ENCODE measurements at regions not wholly inside any gene's neighbourhood (a gene's known extent, or its start where the extent isn't known, plus 50 kb on each side); places are given as distances from the start of the nearest gene placed in this dataset.

DNA sequence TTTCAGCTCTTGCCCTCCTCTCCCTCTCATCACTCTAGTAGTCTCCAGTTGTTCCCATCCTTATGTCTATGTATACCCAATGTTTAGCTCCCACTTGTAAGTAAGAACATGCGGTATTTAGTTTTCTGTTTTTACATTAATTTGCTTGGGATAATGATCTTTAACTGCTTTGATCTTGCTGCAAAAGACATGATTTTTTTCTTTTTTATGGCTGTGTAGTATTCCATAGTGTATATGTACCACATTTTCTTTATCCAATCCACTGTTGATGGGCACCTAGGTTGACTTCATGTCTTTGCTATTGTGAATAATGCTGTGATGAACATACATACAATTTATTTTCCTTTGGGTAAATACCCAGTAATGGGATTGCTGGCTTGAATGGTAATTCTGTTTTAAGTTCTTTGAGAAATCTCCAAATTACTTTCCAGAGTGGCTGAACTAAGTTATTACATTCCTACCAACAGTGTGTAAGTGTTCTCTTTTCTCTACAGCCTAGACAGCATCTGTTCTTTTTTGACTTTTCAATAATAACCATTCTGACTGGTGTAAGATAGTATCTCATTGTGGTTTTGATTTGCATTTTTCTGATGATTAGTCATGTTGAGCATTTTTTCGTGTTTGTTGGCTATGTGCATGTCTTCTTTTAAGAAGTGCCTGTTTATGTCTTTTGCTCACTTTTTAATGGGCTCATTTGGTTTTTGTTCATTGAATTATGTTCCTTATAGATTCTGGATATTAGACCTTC, 179.6 kb upstream of the SLC39A10 start:
- H3K9ac ChIP-seq (ENCODE audit: insufficient read depth, low read depth, low read length): no peak overlapping the region
- no peak overlapping the region for H3K4me2 ChIP-seq (ENCODE audit: low read depth, low read length)
- no peaks in the 10 kb centered on the region for H3K9me3 ChIP-seq (ENCODE audit: low read length)
- FAIRE-seq (no peak), DNase-seq (ENCODE audit: low spot score) (no peak), ATAC-seq (no peak)
- H3K27ac ChIP-seq (ENCODE audit: extremely low read length, insufficient read depth, low read length): no peak overlapping the region
- H3K4me3 ChIP-seq (replicated peaks in 1 of 3; ENCODE audit: insufficient read depth in 1 of 3, low read depth in 2 of 3, low read length in 3 of 3): no peak overlapping the region
- H3K4me1 ChIP-seq (ENCODE audit: insufficient read depth, low read length): no peaks in the 10 kb centered on the region
- no TSS peak for BruUV-seq (replicated peaks)
- in situ Hi-C loops (cut with HindIII; ENCODE audit: extremely low pct_ligation_motif_present, low pct_unique_long_range_greater_than_20kb): no loop called here
- H4K20me1 ChIP-seq (ENCODE audit: insufficient read depth, low read length): no peaks in the 10 kb centered on the region
- H3K79me2 ChIP-seq (ENCODE audit: insufficient read depth, low read length): no peaks in the 10 kb centered on the region
- ChIA-PET POLR2A (no interaction called here), CTCF (ENCODE audit: low intra/inter-chr PET ratio, low total read pairs) (no interaction called here)
- no peaks in the 10 kb centered on the region for H3K36me3 ChIP-seq (replicated peaks in 1 of 2; ENCODE audit: control insufficient read depth in 1 of 2, insufficient read depth in 2 of 2, low read length in 2 of 2)
- H3K27me3 ChIP-seq (ENCODE audit: control insufficient read depth in 1 of 2, insufficient read depth in 2 of 2, low read length in 2 of 2): peaks cover 0 to 4% of the 10 kb centered on the region in 2 experiments; a peak in 1 of 5 replicates
- H2AFZ ChIP-seq (ENCODE audit: low read length): no peak overlapping the region
- intact Hi-C loops (cut with micrococcal nuclease; ENCODE audit: unreplicated experiment): no loop called here
- whole genome bisulfite sequencing (ENCODE audit: low lambda C conversion rate): 17% methylated on average over 2 of the region's 2 CpGs
- TF ChIP-seq JDP2 (CRISPR knock-in tag; IDR thresholded peaks at IDR 0.05; ENCODE audit: borderline replicate concordance): no peak
- TF ChIP-seq, protein P1, sequence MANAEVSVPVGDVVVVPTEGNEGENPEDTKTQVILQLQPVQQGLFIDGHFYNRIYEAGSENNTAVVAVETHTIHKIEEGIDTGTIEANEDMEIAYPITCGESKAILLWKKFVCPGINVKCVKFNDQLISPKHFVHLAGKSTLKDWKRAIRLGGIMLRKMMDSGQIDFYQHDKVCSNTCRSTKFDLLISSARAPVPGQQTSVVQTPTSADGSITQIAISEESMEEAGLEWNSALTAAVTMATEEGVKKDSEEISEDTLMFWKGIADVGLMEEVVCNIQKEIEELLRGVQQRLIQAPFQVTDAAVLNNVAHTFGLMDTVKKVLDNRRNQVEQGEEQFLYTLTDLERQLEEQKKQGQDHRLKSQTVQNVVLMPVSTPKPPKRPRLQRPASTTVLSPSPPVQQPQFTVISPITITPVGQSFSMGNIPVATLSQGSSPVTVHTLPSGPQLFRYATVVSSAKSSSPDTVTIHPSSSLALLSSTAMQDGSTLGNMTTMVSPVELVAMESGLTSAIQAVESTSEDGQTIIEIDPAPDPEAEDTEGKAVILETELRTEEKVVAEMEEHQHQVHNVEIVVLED (CRISPR knock-in tag; IDR thresholded peaks at IDR 0.05; ENCODE audit: borderline replicate concordance): no peak
- no peak for TF ChIP-seq MXD4 (CRISPR knock-in tag; IDR thresholded peaks at IDR 0.05)
- no peak for TF ChIP-seq ZNF343 (CRISPR knock-in tag; IDR thresholded peaks at IDR 0.05)
- no peak for TF ChIP-seq ZNF572 (CRISPR knock-in tag; IDR thresholded peaks at IDR 0.05)
- TF ChIP-seq, protein P2, sequence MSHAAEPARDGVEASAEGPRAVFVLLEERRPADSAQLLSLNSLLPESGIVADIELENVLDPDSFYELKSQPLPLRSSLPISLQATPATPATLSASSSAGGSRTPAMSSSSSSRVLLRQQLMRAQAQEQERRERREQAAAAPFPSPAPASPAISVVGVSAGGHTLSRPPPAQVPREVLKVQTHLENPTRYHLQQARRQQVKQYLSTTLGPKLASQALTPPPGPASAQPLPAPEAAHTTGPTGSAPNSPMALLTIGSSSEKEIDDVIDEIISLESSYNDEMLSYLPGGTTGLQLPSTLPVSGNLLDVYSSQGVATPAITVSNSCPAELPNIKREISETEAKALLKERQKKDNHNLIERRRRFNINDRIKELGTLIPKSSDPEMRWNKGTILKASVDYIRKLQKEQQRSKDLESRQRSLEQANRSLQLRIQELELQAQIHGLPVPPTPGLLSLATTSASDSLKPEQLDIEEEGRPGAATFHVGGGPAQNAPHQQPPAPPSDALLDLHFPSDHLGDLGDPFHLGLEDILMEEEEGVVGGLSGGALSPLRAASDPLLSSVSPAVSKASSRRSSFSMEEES (CRISPR knock-in tag; IDR thresholded peaks at IDR 0.05): no peak
- TF ChIP-seq, protein P3, sequence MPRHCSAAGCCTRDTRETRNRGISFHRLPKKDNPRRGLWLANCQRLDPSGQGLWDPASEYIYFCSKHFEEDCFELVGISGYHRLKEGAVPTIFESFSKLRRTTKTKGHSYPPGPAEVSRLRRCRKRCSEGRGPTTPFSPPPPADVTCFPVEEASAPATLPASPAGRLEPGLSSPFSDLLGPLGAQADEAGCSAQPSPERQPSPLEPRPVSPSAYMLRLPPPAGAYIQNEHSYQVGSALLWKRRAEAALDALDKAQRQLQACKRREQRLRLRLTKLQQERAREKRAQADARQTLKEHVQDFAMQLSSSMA (CRISPR knock-in tag; IDR thresholded peaks at IDR 0.05): no peak
- TF ChIP-seq MEIS2 (CRISPR knock-in tag; IDR thresholded peaks at IDR 0.05): no peak
- TF ChIP-seq SNAPC2 (CRISPR knock-in tag; IDR thresholded peaks at IDR 0.05): no peak
- TF ChIP-seq, protein P4, sequence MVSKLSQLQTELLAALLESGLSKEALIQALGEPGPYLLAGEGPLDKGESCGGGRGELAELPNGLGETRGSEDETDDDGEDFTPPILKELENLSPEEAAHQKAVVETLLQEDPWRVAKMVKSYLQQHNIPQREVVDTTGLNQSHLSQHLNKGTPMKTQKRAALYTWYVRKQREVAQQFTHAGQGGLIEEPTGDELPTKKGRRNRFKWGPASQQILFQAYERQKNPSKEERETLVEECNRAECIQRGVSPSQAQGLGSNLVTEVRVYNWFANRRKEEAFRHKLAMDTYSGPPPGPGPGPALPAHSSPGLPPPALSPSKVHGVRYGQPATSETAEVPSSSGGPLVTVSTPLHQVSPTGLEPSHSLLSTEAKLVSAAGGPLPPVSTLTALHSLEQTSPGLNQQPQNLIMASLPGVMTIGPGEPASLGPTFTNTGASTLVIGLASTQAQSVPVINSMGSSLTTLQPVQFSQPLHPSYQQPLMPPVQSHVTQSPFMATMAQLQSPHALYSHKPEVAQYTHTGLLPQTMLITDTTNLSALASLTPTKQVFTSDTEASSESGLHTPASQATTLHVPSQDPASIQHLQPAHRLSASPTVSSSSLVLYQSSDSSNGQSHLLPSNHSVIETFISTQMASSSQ (IDR thresholded peaks at IDR 0.05; ENCODE audit: low read depth): no peak
- TF ChIP-seq, protein P4 (CRISPR knock-in tag; IDR thresholded peaks at IDR 0.05; ENCODE audit: borderline replicate concordance): no peak
- no peak for TF ChIP-seq FOXC1 (CRISPR knock-in tag; IDR thresholded peaks at IDR 0.05; ENCODE audit: borderline replicate concordance)
- TF ChIP-seq, protein P5, sequence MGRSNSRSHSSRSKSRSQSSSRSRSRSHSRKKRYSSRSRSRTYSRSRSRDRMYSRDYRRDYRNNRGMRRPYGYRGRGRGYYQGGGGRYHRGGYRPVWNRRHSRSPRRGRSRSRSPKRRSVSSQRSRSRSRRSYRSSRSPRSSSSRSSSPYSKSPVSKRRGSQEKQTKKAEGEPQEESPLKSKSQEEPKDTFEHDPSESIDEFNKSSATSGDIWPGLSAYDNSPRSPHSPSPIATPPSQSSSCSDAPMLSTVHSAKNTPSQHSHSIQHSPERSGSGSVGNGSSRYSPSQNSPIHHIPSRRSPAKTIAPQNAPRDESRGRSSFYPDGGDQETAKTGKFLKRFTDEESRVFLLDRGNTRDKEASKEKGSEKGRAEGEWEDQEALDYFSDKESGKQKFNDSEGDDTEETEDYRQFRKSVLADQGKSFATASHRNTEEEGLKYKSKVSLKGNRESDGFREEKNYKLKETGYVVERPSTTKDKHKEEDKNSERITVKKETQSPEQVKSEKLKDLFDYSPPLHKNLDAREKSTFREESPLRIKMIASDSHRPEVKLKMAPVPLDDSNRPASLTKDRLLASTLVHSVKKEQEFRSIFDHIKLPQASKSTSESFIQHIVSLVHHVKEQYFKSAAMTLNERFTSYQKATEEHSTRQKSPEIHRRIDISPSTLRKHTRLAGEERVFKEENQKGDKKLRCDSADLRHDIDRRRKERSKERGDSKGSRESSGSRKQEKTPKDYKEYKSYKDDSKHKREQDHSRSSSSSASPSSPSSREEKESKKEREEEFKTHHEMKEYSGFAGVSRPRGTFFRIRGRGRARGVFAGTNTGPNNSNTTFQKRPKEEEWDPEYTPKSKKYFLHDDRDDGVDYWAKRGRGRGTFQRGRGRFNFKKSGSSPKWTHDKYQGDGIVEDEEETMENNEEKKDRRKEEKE (IDR thresholded peaks at IDR 0.05): no peak
